Activated T-cell treated with anti-CD3 and anti-CD28 coated beads for 1 hour (primary cell): ENCODE measurements at regions not wholly inside any gene's neighbourhood (a gene's known extent, or its start where the extent isn't known, plus 50 kb on each side); places are given as distances from the start of the nearest gene placed in this dataset.

Experiments used
- DNase-seq: peaks from one replicate; pipeline ENCODE4 v3.0.0-alpha.2; 2020; ENCODE audit warnings: low read depth

GRCh38 chr9:38227061-38227540 is 158.1 kb upstream of the SHB start:
- peak; percentile 44 for DNase-seq

GRCh38 chr9:38226491-38226951 is 157.5 kb upstream of the SHB start:
- DNase-seq = no peak

- DNase-seq = no peak
Observed at GRCh38 chr9:38224941-38225340, 155.9 kb upstream of the SHB start.

DNA sequence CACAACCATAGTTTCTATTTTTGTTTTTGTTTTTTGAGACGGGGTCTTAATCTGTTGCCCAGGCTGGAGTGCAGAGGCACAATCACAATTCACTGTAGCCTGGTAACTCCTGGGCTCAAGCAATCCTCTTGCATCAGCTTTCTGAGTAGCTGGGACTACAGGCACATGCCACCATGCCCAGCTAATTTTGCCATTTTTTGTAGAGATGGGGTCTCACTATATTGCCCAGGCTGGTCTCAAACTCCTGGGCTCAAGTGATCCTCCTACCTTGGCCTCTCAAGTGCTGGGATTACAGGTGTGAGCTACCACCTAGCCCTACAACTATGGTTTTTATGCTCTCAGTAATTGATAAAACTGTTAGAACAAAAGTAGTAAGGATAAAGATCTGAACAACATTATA is 147.5 kb upstream of the SHB start:
- DNase-seq = no peak

- no peak for DNase-seq
Observed at GRCh38 chr9:38215465-38215864, 146.4 kb upstream of the SHB start.

DNA sequence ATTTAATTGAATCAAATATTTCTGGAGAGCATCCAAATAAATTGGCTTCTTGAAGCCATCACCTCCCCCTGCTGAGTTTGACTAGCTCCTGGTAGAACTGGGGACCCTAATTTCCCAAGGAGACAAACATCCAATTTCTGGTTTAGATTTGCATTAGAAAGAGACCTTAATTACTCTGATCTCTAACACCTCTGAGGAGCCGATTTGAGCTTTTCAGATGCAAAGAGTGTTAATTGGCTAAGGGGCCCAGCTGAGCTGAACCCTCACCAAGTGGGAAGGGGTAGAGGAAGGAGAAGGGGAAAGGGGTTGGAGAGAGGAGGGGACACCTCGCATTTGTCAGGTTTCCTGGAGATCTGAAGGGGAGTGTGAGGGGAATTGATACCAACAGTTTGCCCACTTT is 145.4 kb upstream of the SHB start:
- no peak for DNase-seq

- no peak for DNase-seq
Observed at GRCh38 chr9:38213631-38214299, 144.7 kb upstream of the SHB start.

GRCh38 chr9:38212016-38212415 is 143.0 kb upstream of the SHB start:
- no peak for DNase-seq

DNA sequence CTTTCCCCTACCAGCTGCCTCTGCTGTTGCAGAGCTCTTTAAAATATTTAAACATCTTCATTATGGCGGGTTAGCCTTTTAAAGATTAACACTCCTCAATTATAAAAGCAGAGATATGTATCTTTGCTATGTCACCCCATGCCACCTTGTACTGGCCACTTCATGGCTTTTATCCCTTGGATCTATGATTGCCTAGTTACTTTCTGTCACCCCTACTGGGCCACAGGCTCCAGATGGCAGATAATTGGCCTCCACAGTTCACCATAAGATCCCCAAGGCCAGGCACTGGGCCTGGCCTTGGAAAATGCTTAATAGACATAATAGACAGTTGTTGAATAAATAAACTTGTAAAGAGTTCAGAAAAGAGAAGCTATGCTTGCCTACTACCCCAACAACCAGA is 142.0 kb upstream of the SHB start:
- no peak for DNase-seq

- DNase-seq = no peak
Observed at GRCh38 chr9:38208206-38208901, 139.3 kb upstream of the SHB start.

DNA sequence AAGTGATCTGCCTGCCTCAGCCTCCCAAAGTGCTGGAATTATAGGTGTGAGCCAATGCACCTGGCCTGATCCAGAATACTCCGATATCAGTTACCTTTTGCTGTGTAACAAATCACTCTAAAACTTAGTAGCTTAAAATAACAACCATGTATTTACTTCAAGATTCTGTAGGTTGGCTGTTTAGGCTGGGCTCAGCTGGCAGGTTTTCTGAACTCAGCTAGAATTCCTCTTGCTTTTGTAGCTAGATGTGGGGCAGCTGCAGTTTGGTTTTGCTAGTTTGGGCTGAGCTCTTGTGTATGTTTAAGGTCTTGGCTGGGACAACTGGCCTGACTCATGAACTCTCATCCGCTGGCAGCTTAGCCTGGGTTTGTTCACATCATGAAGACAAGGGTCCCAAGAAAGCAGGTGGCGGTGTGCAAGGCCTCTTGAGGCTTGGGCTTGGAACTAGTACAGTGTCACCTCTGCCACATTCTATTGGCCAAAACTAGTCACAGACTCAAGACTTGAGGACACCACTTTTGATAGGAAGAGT is 138.3 kb upstream of the SHB start:
- no peak for DNase-seq

- DNase-seq = no peak
Observed at GRCh38 chr9:38205279-38205678, 136.3 kb upstream of the SHB start.

DNA sequence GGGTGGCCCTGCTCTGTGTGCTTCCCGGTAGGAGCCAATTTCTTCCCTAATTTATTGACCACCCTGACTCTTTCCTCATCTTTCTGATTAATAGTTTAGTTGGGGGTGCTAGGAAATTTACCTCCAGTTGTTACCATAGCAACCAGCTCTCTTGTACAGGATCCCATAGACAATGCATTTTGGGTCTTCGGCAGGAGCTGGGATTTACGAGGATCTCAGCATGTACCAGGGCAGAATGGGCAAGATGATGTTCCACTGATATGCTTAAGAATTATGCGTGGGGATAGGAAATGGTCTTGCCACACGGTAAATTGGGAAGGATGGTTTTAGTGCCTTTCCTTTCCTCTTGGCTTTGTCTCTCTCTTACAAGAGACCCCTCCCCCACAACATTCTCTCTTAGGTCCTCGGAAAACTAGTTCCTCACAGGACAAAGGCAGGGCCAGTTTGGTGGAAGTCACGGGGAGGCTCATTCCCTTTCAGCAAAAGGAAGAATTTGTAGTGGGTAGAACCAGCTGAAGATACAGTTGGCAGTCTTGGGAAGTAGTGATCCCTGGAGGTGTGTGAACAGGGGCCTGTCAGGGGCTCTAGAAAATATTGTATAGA is 133.4 kb upstream of the SHB start:
- no peak for DNase-seq

- no peak for DNase-seq
Observed at GRCh38 chr9:38201844-38202243, 132.8 kb upstream of the SHB start.

DNA sequence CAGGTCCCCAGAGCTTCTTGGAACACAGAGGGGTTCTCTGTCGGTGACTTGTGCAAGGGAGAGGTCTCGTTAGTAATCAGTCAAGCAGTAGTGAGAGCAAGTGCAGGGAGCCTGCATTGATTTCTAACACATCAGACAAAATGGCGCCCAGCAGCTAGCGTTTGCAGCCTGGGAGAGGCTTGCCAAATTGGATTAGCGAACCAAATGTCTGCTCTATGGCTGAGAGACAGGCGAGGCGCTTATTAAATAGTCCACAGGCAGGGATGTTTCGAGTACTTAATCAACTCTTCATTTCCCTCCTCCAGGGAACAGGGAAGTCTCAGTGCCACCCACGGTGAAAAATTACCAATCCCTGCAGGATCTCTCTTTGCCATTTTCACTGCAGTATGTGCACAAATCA is 131.4 kb upstream of the SHB start:
- DNase-seq = no peak

GRCh38 chr9:38198140-38198539 is 129.1 kb upstream of the SHB start:
- DNase-seq = no peak

DNA sequence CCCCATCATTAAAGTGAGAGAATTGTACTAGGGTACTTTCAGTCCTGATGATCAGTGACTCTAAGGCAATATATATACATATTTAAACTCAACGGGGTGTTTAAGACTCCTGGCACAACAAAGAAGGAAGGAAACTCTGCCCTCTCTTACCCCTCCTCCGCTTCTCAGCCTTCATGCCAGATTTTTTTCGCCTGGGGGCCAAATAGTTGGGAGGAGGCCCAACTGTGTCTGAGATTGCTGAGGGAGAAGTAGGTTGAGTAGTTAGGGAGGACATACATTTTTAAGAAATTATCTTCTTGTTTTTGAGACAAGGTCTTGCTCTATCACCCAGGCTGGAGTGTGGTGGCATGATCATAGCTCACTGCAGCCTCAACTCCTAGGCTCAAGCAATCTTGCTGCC is 127.7 kb upstream of the SHB start:
- no peak for DNase-seq

DNA sequence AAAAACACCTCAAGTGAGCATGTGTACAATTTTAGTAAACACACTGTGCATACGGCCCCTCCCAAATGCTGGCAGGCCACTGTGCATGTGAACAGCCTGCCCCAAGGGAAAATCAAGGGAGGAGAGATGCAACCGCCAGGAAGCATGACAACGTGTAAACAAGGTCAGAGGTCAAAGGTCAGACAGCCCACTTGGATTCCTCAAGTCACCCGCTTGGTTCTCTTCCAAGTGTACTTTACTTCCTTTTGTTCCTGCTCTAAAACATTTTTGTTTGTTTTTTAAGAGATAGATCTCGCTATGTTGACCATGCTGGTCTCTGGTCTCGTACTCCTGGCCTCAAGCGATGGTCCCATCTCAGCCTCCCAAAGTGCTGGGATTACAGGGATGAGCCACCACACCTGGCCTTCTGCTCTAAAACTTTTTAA is 126.7 kb upstream of the SHB start:
- no peak for DNase-seq

DNA sequence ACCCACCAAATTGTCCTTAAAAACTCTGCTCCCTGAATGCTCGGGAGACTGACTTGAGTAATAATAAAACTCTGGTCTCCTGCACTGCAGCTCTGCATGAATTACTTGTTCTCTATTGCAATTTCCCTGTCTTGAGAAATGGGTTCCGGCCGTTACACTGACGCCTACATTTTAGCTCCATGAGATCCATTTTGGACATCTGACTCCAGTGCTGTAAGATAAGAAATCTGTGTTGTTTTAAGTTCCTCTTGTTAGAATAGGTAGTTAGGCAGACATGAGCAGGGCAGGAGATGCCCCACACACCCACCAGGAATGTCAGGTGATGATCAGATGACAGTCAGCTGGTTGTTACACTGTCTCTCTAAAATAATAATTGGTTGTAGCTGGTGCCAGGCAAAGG is 125.8 kb upstream of the SHB start:
- no peak for DNase-seq

GRCh38 chr9:38192731-38193265 is 123.8 kb upstream of the SHB start:
- DNase-seq = no peak

GRCh38 chr9:38186404-38187115 is 117.5 kb upstream of the SHB start:
- no peak for DNase-seq
